ENCODE measurements at regions not wholly inside any gene's neighbourhood (a gene's known extent, or its start where the extent isn't known, plus 50 kb on each side); places are given as distances from the start of the nearest gene placed in this dataset.

GRCh38 chr2:154608438-154608837 is 90.1 kb upstream of the KCNJ3 start:
- TF ChIP-seq, protein P1, sequence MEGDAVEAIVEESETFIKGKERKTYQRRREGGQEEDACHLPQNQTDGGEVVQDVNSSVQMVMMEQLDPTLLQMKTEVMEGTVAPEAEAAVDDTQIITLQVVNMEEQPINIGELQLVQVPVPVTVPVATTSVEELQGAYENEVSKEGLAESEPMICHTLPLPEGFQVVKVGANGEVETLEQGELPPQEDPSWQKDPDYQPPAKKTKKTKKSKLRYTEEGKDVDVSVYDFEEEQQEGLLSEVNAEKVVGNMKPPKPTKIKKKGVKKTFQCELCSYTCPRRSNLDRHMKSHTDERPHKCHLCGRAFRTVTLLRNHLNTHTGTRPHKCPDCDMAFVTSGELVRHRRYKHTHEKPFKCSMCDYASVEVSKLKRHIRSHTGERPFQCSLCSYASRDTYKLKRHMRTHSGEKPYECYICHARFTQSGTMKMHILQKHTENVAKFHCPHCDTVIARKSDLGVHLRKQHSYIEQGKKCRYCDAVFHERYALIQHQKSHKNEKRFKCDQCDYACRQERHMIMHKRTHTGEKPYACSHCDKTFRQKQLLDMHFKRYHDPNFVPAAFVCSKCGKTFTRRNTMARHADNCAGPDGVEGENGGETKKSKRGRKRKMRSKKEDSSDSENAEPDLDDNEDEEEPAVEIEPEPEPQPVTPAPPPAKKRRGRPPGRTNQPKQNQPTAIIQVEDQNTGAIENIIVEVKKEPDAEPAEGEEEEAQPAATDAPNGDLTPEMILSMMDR (IDR thresholded peaks at IDR 0.05) = no peak
- Mint-ChIP-seq H3K27ac (ENCODE audit: unreplicated experiment) (no peak overlapping the region), H3K27me3 (ENCODE audit: low read depth) (peaks cover 10% of the 10 kb centered on the region), H3K9me3 (ENCODE audit: low read depth) (no peaks in the 10 kb centered on the region), H3K4me3 (ENCODE audit: unreplicated experiment) (no peak overlapping the region), H3K4me1 (ENCODE audit: low read depth) (no peaks in the 10 kb centered on the region), H3K36me3 (ENCODE audit: low read depth) (no peaks in the 10 kb centered on the region)
- no peak for DNase-seq (ENCODE audit: low spot score)

- no peak for DNase-seq (ENCODE audit: low spot score)
- no peaks in the 10 kb centered on the region for H3K36me3 Mint-ChIP-seq (ENCODE audit: low read depth)
- H3K9me3 Mint-ChIP-seq (ENCODE audit: low read depth) = no peaks in the 10 kb centered on the region
- H3K4me1 Mint-ChIP-seq (ENCODE audit: low read depth) = no peaks in the 10 kb centered on the region
- peaks cover 10% of the 10 kb centered on the region for H3K27me3 Mint-ChIP-seq (ENCODE audit: low read depth)
- TF ChIP-seq, protein P1 (IDR thresholded peaks at IDR 0.05) = no peak
- H3K27ac Mint-ChIP-seq (ENCODE audit: unreplicated experiment) = no peak overlapping the region
- no peak overlapping the region for H3K4me3 Mint-ChIP-seq (ENCODE audit: unreplicated experiment)
Observed at GRCh38 chr2:154614906-154615305, 83.6 kb upstream of the KCNJ3 start.

GRCh38 chr2:154616659-154617058 is 81.8 kb upstream of the KCNJ3 start:
- peaks cover 10% of the 10 kb centered on the region for H3K27me3 Mint-ChIP-seq (ENCODE audit: low read depth)
- DNase-seq (ENCODE audit: low spot score) = no peak
- no peaks in the 10 kb centered on the region for H3K4me1 Mint-ChIP-seq (ENCODE audit: low read depth)
- no peak overlapping the region for H3K4me3 Mint-ChIP-seq (ENCODE audit: unreplicated experiment)
- H3K9me3 Mint-ChIP-seq (ENCODE audit: low read depth) = no peaks in the 10 kb centered on the region
- no peaks in the 10 kb centered on the region for H3K36me3 Mint-ChIP-seq (ENCODE audit: low read depth)
- TF ChIP-seq, protein P1 (IDR thresholded peaks at IDR 0.05) = no peak
- H3K27ac Mint-ChIP-seq (ENCODE audit: unreplicated experiment) = no peak overlapping the region

DNA sequence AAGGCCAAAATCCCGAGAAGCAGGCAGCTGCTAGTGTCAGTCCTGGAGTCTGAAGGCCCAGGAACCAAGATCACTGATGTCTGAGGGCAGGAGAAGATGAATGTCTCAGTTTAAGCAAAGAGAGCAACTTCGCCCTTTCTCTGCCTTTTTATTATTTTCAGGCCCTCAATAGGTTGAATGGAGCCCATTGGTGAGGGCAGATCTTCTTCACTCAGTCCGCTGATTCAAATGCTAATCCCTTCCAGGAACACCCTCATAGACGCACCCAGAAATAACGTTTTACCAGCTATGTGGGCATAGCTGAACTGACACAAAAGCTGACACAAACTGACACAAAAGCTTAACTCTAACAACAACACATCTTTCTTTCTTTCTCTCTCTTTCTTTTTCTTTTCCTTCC is 78.0 kb upstream of the KCNJ3 start:
- Mint-ChIP-seq H3K4me1 (ENCODE audit: low read depth) (peaks cover 9% of the 10 kb centered on the region), H3K27ac (ENCODE audit: unreplicated experiment) (no peak overlapping the region), H3K4me3 (ENCODE audit: unreplicated experiment) (no peak overlapping the region), H3K27me3 (ENCODE audit: low read depth) (peaks cover 9% of the 10 kb centered on the region), H3K36me3 (ENCODE audit: low read depth) (no peaks in the 10 kb centered on the region), H3K9me3 (ENCODE audit: low read depth) (no peaks in the 10 kb centered on the region)
- TF ChIP-seq, protein P1 (IDR thresholded peaks at IDR 0.05) = no peak
- no peak for DNase-seq (ENCODE audit: low spot score)

DNA sequence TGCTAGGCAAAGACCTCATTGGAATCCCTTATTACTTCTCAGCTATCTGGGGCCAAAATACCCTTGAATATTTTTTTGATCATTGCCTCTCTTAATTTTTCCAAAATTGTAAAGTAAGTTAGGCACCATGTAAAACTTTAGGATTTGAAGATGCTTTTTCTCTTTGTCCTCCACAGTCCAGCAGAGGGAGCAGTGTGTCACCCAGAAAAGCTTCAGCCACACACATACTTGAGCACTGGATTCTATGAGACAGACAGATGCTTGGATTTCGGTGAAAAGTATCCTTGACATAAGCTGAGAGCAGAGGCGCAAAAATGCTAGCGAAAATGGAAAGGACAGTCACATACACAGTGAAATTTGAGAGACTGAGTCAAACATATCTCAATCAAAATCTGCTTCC is 74.7 kb upstream of the KCNJ3 start:
- Mint-ChIP-seq H3K9me3 (ENCODE audit: low read depth) (no peaks in the 10 kb centered on the region), H3K4me3 (ENCODE audit: unreplicated experiment) (no peak overlapping the region), H3K27ac (ENCODE audit: unreplicated experiment) (no peak overlapping the region), H3K4me1 (ENCODE audit: low read depth) (peaks cover 9% of the 10 kb centered on the region), H3K36me3 (ENCODE audit: low read depth) (peaks cover 2% of the 10 kb centered on the region), H3K27me3 (ENCODE audit: low read depth) (peaks cover 10% of the 10 kb centered on the region)
- TF ChIP-seq, protein P1 (IDR thresholded peaks at IDR 0.05) = peak; percentile 87
- DNase-seq (ENCODE audit: low spot score) = no peak
